Coronary artery (tissue), 2 donors: ENCODE measurements at regions not wholly inside any gene's neighbourhood (a gene's known extent, or its start where the extent isn't known, plus 50 kb on each side); places are given as distances from the start of the nearest gene placed in this dataset.

Experiments used
- DNase-seq: peaks from one replicate; pipeline ENCODE4 v3.0.0-alpha.2; 2017; ENCODE audit warnings: low spot score
- H3K27ac ChIP-seq, 2 donors: fragments of 200-600 bp; sonication (generic); one replicate each; pipeline ENCODE4 v1.5.1; 2016 to 2019
- H3K4me3 ChIP-seq: fragments of 200-600 bp; sonication (generic); 2 replicates; pipeline ENCODE4 v1.5.1; 2016; ENCODE audit warnings: mild to moderate bottlenecking, moderate library complexity
- CTCF ChIP-seq: fragments of 200-600 bp; sonication (generic); IDR thresholded peaks from one replicate; pipeline ENCODE4 v1.5.1; 2019; ENCODE audit warnings: antibody characterized with exemption

GRCh38 chr6:66568271-66568670, 861.2 kb upstream of the EYS start:
- Histone ChIP-seq H3K27ac (no peak overlapping the region), H3K4me3 (no peak overlapping the region)
- no peak for DNase-seq
- TF ChIP-seq CTCF = no peak

- H3K4me3 ChIP-seq = no peak overlapping the region
- no peak for TF ChIP-seq CTCF
- no peak for DNase-seq
Measured at GRCh38 chr6:66561479-66561878, 854.5 kb upstream of the EYS start.

GRCh38 chr6:66558189-66558588, 851.2 kb upstream of the EYS start:
- H3K4me3 ChIP-seq = no peak overlapping the region
- no peak for TF ChIP-seq CTCF
- no peak for DNase-seq
- H3K27ac ChIP-seq = no peak overlapping the region

More at GRCh38 chr6:66561479-66561878, 854.5 kb upstream of the EYS start:
- no peak overlapping the region for H3K27ac ChIP-seq

- no peak for DNase-seq
- Histone ChIP-seq H3K4me3 (no peak overlapping the region), H3K27ac (no peak overlapping the region)
- no peak for TF ChIP-seq CTCF
Measured at GRCh38 chr6:66556936-66557335, 849.9 kb upstream of the EYS start.

GRCh38 chr6:66555082-66555481, 848.1 kb upstream of the EYS start:
- TF ChIP-seq CTCF = no peak
- no peak overlapping the region for H3K4me3 ChIP-seq
- no peak for DNase-seq
- H3K27ac ChIP-seq = no peak overlapping the region

- TF ChIP-seq CTCF = no peak
- no peak overlapping the region for H3K27ac ChIP-seq
- H3K4me3 ChIP-seq = no peak overlapping the region
- DNase-seq = no peak
Measured at GRCh38 chr6:66553441-66553840, 846.4 kb upstream of the EYS start.

- no peak overlapping the region for H3K4me3 ChIP-seq
- no peak for DNase-seq
- H3K27ac ChIP-seq = no peak overlapping the region
- TF ChIP-seq CTCF = no peak
Measured at GRCh38 chr6:66538551-66539135, 831.6 kb upstream of the EYS start.
